ENCODE measurements at regions not wholly inside any gene's neighbourhood (a gene's known extent, or its start where the extent isn't known, plus 50 kb on each side); places are given as distances from the start of the nearest gene placed in this dataset.

GRCh38 chr5:3339092-3339797 is 256.4 kb upstream of the IRX1 start:
- Histone ChIP-seq H3K9me3 (ENCODE audit: control insufficient read depth in 1 of 2, low read length in 2 of 2) (no peaks in the 10 kb centered on the region), H3K9ac (ENCODE audit: low read depth in 1 of 2, low read length in 2 of 2) (no peak overlapping the region), H3K27me3 (ENCODE audit: control insufficient read depth in 1 of 2, insufficient read depth in 2 of 2, low read length in 2 of 2) (no peaks in the 10 kb centered on the region), H3K36me3 (ENCODE audit: control insufficient read depth in 1 of 2, insufficient read depth in 2 of 2, low read length in 2 of 2) (no peaks in the 10 kb centered on the region), H3K4me3 (ENCODE audit: low read depth in 1 of 2, low read length in 2 of 2) (no peak overlapping the region), H3K27ac (ENCODE audit: low read depth, low read length) (no peak overlapping the region), H3K4me1 (ENCODE audit: control insufficient read depth in 1 of 2, insufficient read depth in 2 of 2, low read length in 2 of 2) (no peaks in the 10 kb centered on the region)

GRCh38 chr5:3337812-3338541 is 257.7 kb upstream of the IRX1 start:
- Histone ChIP-seq H3K4me1 (ENCODE audit: control insufficient read depth in 1 of 2, insufficient read depth in 2 of 2, low read length in 2 of 2) (no peaks in the 10 kb centered on the region), H3K9ac (ENCODE audit: low read depth in 1 of 2, low read length in 2 of 2) (no peak overlapping the region), H3K4me3 (ENCODE audit: low read depth in 1 of 2, low read length in 2 of 2) (no peak overlapping the region), H3K9me3 (ENCODE audit: control insufficient read depth in 1 of 2, low read length in 2 of 2) (peaks cover 0 to 5% of the 10 kb centered on the region in 2 donors), H3K27me3 (ENCODE audit: control insufficient read depth in 1 of 2, insufficient read depth in 2 of 2, low read length in 2 of 2) (no peaks in the 10 kb centered on the region), H3K36me3 (ENCODE audit: control insufficient read depth in 1 of 2, insufficient read depth in 2 of 2, low read length in 2 of 2) (no peaks in the 10 kb centered on the region), H3K27ac (ENCODE audit: low read depth, low read length) (no peak overlapping the region)

- no peak overlapping the region for H3K27ac ChIP-seq (ENCODE audit: low read depth, low read length)
- H3K4me3 ChIP-seq (ENCODE audit: low read depth in 1 of 2, low read length in 2 of 2) = no peak overlapping the region
- H3K9me3 ChIP-seq (ENCODE audit: control insufficient read depth in 1 of 2, low read length in 2 of 2) = peaks cover 0 to 6% of the 10 kb centered on the region in 2 donors
- no peaks in the 10 kb centered on the region for H3K4me1 ChIP-seq (ENCODE audit: control insufficient read depth in 1 of 2, insufficient read depth in 2 of 2, low read length in 2 of 2)
- no peaks in the 10 kb centered on the region for H3K27me3 ChIP-seq (ENCODE audit: control insufficient read depth in 1 of 2, insufficient read depth in 2 of 2, low read length in 2 of 2)
- H3K36me3 ChIP-seq (ENCODE audit: control insufficient read depth in 1 of 2, insufficient read depth in 2 of 2, low read length in 2 of 2) = no peaks in the 10 kb centered on the region
- no peak overlapping the region for H3K9ac ChIP-seq (ENCODE audit: low read depth in 1 of 2, low read length in 2 of 2)
These were observed 259.0 kb upstream of the IRX1 start for GRCh38 chr5:3336666-3337065.

GRCh38 chr5:3335301-3335700 is 260.3 kb upstream of the IRX1 start:
- no peaks in the 10 kb centered on the region for H3K36me3 ChIP-seq (ENCODE audit: control insufficient read depth in 1 of 2, insufficient read depth in 2 of 2, low read length in 2 of 2)
- no peak overlapping the region for H3K9ac ChIP-seq (ENCODE audit: low read depth in 1 of 2, low read length in 2 of 2)
- no peaks in the 10 kb centered on the region for H3K27me3 ChIP-seq (ENCODE audit: control insufficient read depth in 1 of 2, insufficient read depth in 2 of 2, low read length in 2 of 2)
- no peaks in the 10 kb centered on the region for H3K4me1 ChIP-seq (ENCODE audit: control insufficient read depth in 1 of 2, insufficient read depth in 2 of 2, low read length in 2 of 2)
- no peak overlapping the region for H3K4me3 ChIP-seq (ENCODE audit: low read depth in 1 of 2, low read length in 2 of 2)
- peaks cover 0 to 6% of the 10 kb centered on the region in 2 donors for H3K9me3 ChIP-seq (ENCODE audit: control insufficient read depth in 1 of 2, low read length in 2 of 2)
- H3K27ac ChIP-seq (ENCODE audit: low read depth, low read length) = no peak overlapping the region

- H3K27ac ChIP-seq (ENCODE audit: low read depth, low read length) = no peak overlapping the region
- H3K4me1 ChIP-seq (ENCODE audit: control insufficient read depth in 1 of 2, insufficient read depth in 2 of 2, low read length in 2 of 2) = no peaks in the 10 kb centered on the region
- H3K36me3 ChIP-seq (ENCODE audit: control insufficient read depth in 1 of 2, insufficient read depth in 2 of 2, low read length in 2 of 2) = no peaks in the 10 kb centered on the region
- H3K4me3 ChIP-seq (ENCODE audit: low read depth in 1 of 2, low read length in 2 of 2) = no peak overlapping the region
- H3K9ac ChIP-seq (ENCODE audit: low read depth in 1 of 2, low read length in 2 of 2) = no peak overlapping the region
- H3K27me3 ChIP-seq (ENCODE audit: control insufficient read depth in 1 of 2, insufficient read depth in 2 of 2, low read length in 2 of 2) = no peaks in the 10 kb centered on the region
- H3K9me3 ChIP-seq (ENCODE audit: control insufficient read depth in 1 of 2, low read length in 2 of 2) = peaks cover 0 to 6% of the 10 kb centered on the region in 2 donors
These were observed 261.8 kb upstream of the IRX1 start for GRCh38 chr5:3333836-3334235.

GRCh38 chr5:3333105-3333504 is 262.5 kb upstream of the IRX1 start:
- no peak overlapping the region for H3K9ac ChIP-seq (ENCODE audit: low read depth in 1 of 2, low read length in 2 of 2)
- no peaks in the 10 kb centered on the region for H3K27me3 ChIP-seq (ENCODE audit: control insufficient read depth in 1 of 2, insufficient read depth in 2 of 2, low read length in 2 of 2)
- no peak overlapping the region for H3K27ac ChIP-seq (ENCODE audit: low read depth, low read length)
- H3K4me1 ChIP-seq (ENCODE audit: control insufficient read depth in 1 of 2, insufficient read depth in 2 of 2, low read length in 2 of 2) = no peaks in the 10 kb centered on the region
- H3K9me3 ChIP-seq (ENCODE audit: control insufficient read depth in 1 of 2, low read length in 2 of 2) = peaks cover 0 to 6% of the 10 kb centered on the region in 2 donors
- H3K4me3 ChIP-seq (ENCODE audit: low read depth in 1 of 2, low read length in 2 of 2) = no peak overlapping the region
- H3K36me3 ChIP-seq (ENCODE audit: control insufficient read depth in 1 of 2, insufficient read depth in 2 of 2, low read length in 2 of 2) = no peaks in the 10 kb centered on the region

GRCh38 chr5:3331819-3332218 is 263.8 kb upstream of the IRX1 start:
- Histone ChIP-seq H3K4me1 (ENCODE audit: control insufficient read depth in 1 of 2, insufficient read depth in 2 of 2, low read length in 2 of 2) (no peaks in the 10 kb centered on the region), H3K9ac (ENCODE audit: low read depth in 1 of 2, low read length in 2 of 2) (no peak overlapping the region), H3K36me3 (ENCODE audit: control insufficient read depth in 1 of 2, insufficient read depth in 2 of 2, low read length in 2 of 2) (no peaks in the 10 kb centered on the region), H3K9me3 (ENCODE audit: control insufficient read depth in 1 of 2, low read length in 2 of 2) (peaks cover 0 to 6% of the 10 kb centered on the region in 2 donors), H3K27ac (ENCODE audit: low read depth, low read length) (no peak overlapping the region), H3K27me3 (ENCODE audit: control insufficient read depth in 1 of 2, insufficient read depth in 2 of 2, low read length in 2 of 2) (no peaks in the 10 kb centered on the region), H3K4me3 (ENCODE audit: low read depth in 1 of 2, low read length in 2 of 2) (no peak overlapping the region)

- Histone ChIP-seq H3K4me1 (ENCODE audit: control insufficient read depth in 1 of 2, insufficient read depth in 2 of 2, low read length in 2 of 2) (no peaks in the 10 kb centered on the region), H3K27me3 (ENCODE audit: control insufficient read depth in 1 of 2, insufficient read depth in 2 of 2, low read length in 2 of 2) (no peaks in the 10 kb centered on the region), H3K36me3 (ENCODE audit: control insufficient read depth in 1 of 2, insufficient read depth in 2 of 2, low read length in 2 of 2) (no peaks in the 10 kb centered on the region)
These were observed 265.2 kb upstream of the IRX1 start for GRCh38 chr5:3330442-3330841.

GRCh38 chr5:3329427-3329826 is 266.2 kb upstream of the IRX1 start:
- no peaks in the 10 kb centered on the region for H3K36me3 ChIP-seq (ENCODE audit: control insufficient read depth in 1 of 2, insufficient read depth in 2 of 2, low read length in 2 of 2)
- H3K27me3 ChIP-seq (ENCODE audit: control insufficient read depth in 1 of 2, insufficient read depth in 2 of 2, low read length in 2 of 2) = no peaks in the 10 kb centered on the region
- H3K27ac ChIP-seq (ENCODE audit: low read depth, low read length) = no peak overlapping the region
- no peak overlapping the region for H3K4me3 ChIP-seq (ENCODE audit: low read depth in 1 of 2, low read length in 2 of 2)
- H3K9me3 ChIP-seq (ENCODE audit: control insufficient read depth in 1 of 2, low read length in 2 of 2) = peaks cover 0 to 6% of the 10 kb centered on the region in 2 donors
- H3K4me1 ChIP-seq (ENCODE audit: control insufficient read depth in 1 of 2, insufficient read depth in 2 of 2, low read length in 2 of 2) = no peaks in the 10 kb centered on the region
- no peak overlapping the region for H3K9ac ChIP-seq (ENCODE audit: low read depth in 1 of 2, low read length in 2 of 2)

More at GRCh38 chr5:3330442-3330841, 265.2 kb upstream of the IRX1 start:
- Histone ChIP-seq H3K27ac (ENCODE audit: low read depth, low read length) (no peak overlapping the region), H3K9ac (ENCODE audit: low read depth in 1 of 2, low read length in 2 of 2) (no peak overlapping the region), H3K9me3 (ENCODE audit: control insufficient read depth in 1 of 2, low read length in 2 of 2) (peaks cover 0 to 6% of the 10 kb centered on the region in 2 donors), H3K4me3 (ENCODE audit: low read depth in 1 of 2, low read length in 2 of 2) (no peak overlapping the region)

- H3K36me3 ChIP-seq (ENCODE audit: control insufficient read depth in 1 of 2, insufficient read depth in 2 of 2, low read length in 2 of 2) = no peaks in the 10 kb centered on the region
- H3K9me3 ChIP-seq (ENCODE audit: control insufficient read depth in 1 of 2, low read length in 2 of 2) = peaks cover 4 to 20% of the 10 kb centered on the region in 2 donors
- no peaks in the 10 kb centered on the region for H3K4me1 ChIP-seq (ENCODE audit: control insufficient read depth in 1 of 2, insufficient read depth in 2 of 2, low read length in 2 of 2)
- no peak overlapping the region for H3K4me3 ChIP-seq (ENCODE audit: low read depth in 1 of 2, low read length in 2 of 2)
- H3K27me3 ChIP-seq (ENCODE audit: control insufficient read depth in 1 of 2, insufficient read depth in 2 of 2, low read length in 2 of 2) = no peaks in the 10 kb centered on the region
- no peak overlapping the region for H3K27ac ChIP-seq (ENCODE audit: low read depth, low read length)
- H3K9ac ChIP-seq (ENCODE audit: low read depth in 1 of 2, low read length in 2 of 2) = no peak overlapping the region
These were observed 268.8 kb upstream of the IRX1 start for GRCh38 chr5:3326841-3327232.
